Vagina (tissue), 2 donors: ENCODE measurements at regions not wholly inside any gene's neighbourhood (a gene's known extent, or its start where the extent isn't known, plus 50 kb on each side); places are given as distances from the start of the nearest gene placed in this dataset.

Experiments
- DNase-seq, 2 donors: peaks; one replicate each; pipeline ENCODE4 v3.0.0-alpha.2; 2017; ENCODE audit errors: extremely low spot score in 2 of 2
- H3K27ac ChIP-seq: fragments of 200-600 bp; sonication (generic); one replicate; pipeline ENCODE4 v1.5.1; 2019
- H3K27me3 ChIP-seq: fragments of 200-600 bp; sonication (generic); one replicate; pipeline ENCODE4 v1.5.1; 2019
- H3K36me3 ChIP-seq, 2 donors: fragments of 200-600 bp; sonication (generic); one replicate each; pipeline ENCODE4 v1.5.1; 2017 to 2019
- H3K4me1 ChIP-seq: fragments of 200-600 bp; sonication (generic); one replicate; pipeline ENCODE4 v1.5.1; 2019
- H3K4me3 ChIP-seq, 2 donors: fragments of 200-600 bp; sonication (generic); 1 replicate in 1 of 2; 2 replicates in 1 of 2; pipeline ENCODE4 v1.5.1; 2016 to 2019
- H3K9me3 ChIP-seq: fragments of 200-600 bp; sonication (generic); one replicate; pipeline ENCODE4 v1.5.1; 2019
- CTCF ChIP-seq, 3 experiments: fragments of 450-650 bp in 2 of 3; fragments of 200-600 bp in 1 of 3; sonication (generic) in 1 of 3; IDR thresholded peaks; one replicate each; pipeline ENCODE4 v1.5.1; 2017 to 2019; ENCODE audit warnings: antibody characterized with exemption in 3 of 3, mild to moderate bottlenecking in 2 of 3, moderate library complexity in 2 of 3
- POLR2A ChIP-seq, 2 donors: fragments of 450-650 bp; IDR thresholded peaks; one replicate each; pipeline ENCODE4 v1.6.1; 2017; ENCODE audit warnings: antibody characterized with exemption in 2 of 2, mild to moderate bottlenecking in 2 of 2, moderate library complexity in 2 of 2
- POLR2AphosphoS5 ChIP-seq, 2 donors: sonication (generic); formaldehyde crosslinking; IDR thresholded peaks; one replicate each; pipeline ENCODE4 v1.9.0; 2017; ENCODE audit warnings: antibody characterized with exemption in 2 of 2, mild to moderate bottlenecking in 2 of 2, low read depth in 1 of 2; ENCODE audit not compliant: insufficient read depth in 1 of 2
- intact Hi-C: fragments of 100-400 bp; cut with DNase I; formaldehyde crosslinking; loops from one replicate; pipeline ENCODE4 v1.15.1; 2023

- H3K9me3 ChIP-seq = no peaks in the 10 kb centered on the region
- intact Hi-C loops = no loop called here
- no peak for DNase-seq
- no peaks in the 10 kb centered on the region for H3K27me3 ChIP-seq
- H3K4me1 ChIP-seq = no peaks in the 10 kb centered on the region
- no peaks in the 10 kb centered on the region for H3K36me3 ChIP-seq
- no peak overlapping the region for H3K27ac ChIP-seq
- H3K4me3 ChIP-seq = no peak overlapping the region
- TF ChIP-seq CTCF (IDR thresholded peaks at IDR 0.05) = no peak
Measured at GRCh38 chr2:84078471-84078870, 380.6 kb downstream of the SUCLG1 start.

- DNase-seq = no peak
- intact Hi-C loops = no loop called here
- TF ChIP-seq POLR2AphosphoS5 (IDR thresholded peaks at IDR 0.05; ENCODE audit: insufficient read depth in 1 of 2, low read depth in 1 of 2) = no peak
- TF ChIP-seq CTCF (IDR thresholded peaks at IDR 0.05) = no peak
- no peak for TF ChIP-seq POLR2A (IDR thresholded peaks at IDR 0.05)
- Histone ChIP-seq H3K9me3 (no peaks in the 10 kb centered on the region), H3K27me3 (no peaks in the 10 kb centered on the region), H3K27ac (no peak overlapping the region), H3K4me3 (no peak overlapping the region), H3K4me1 (no peaks in the 10 kb centered on the region), H3K36me3 (no peaks in the 10 kb centered on the region)
Measured at GRCh38 chr2:84077496-84077895, 381.6 kb downstream of the SUCLG1 start.

GRCh38 chr2:84071050-84071449 is 388.0 kb downstream of the SUCLG1 start:
- no peak for DNase-seq
- intact Hi-C loops = no loop called here

GRCh38 chr2:84065857-84066256 is 393.2 kb downstream of the SUCLG1 start:
- H3K36me3 ChIP-seq = no peaks in the 10 kb centered on the region
- no peaks in the 10 kb centered on the region for H3K27me3 ChIP-seq
- no peaks in the 10 kb centered on the region for H3K9me3 ChIP-seq
- no peak overlapping the region for H3K27ac ChIP-seq
- H3K4me1 ChIP-seq = no peaks in the 10 kb centered on the region
- H3K4me3 ChIP-seq = no peak overlapping the region
- DNase-seq = no peak
- intact Hi-C loops = no loop called here
- TF ChIP-seq POLR2AphosphoS5 (IDR thresholded peaks at IDR 0.05; ENCODE audit: insufficient read depth in 1 of 2, low read depth in 1 of 2) (no peak), POLR2A (IDR thresholded peaks at IDR 0.05) (no peak), CTCF (IDR thresholded peaks at IDR 0.05) (no peak)

More at GRCh38 chr2:84071050-84071449, 388.0 kb downstream of the SUCLG1 start:
- no peaks in the 10 kb centered on the region for H3K36me3 ChIP-seq
- TF ChIP-seq POLR2A (IDR thresholded peaks at IDR 0.05) = no peak
- TF ChIP-seq CTCF (IDR thresholded peaks at IDR 0.05) = no peak
- no peak for TF ChIP-seq POLR2AphosphoS5 (IDR thresholded peaks at IDR 0.05; ENCODE audit: insufficient read depth in 1 of 2, low read depth in 1 of 2)
- H3K9me3 ChIP-seq = no peaks in the 10 kb centered on the region
- H3K4me3 ChIP-seq = no peak overlapping the region
- no peaks in the 10 kb centered on the region for H3K4me1 ChIP-seq
- H3K27me3 ChIP-seq = no peaks in the 10 kb centered on the region
- no peak overlapping the region for H3K27ac ChIP-seq

GRCh38 chr2:84057917-84058560 is 401.0 kb downstream of the SUCLG1 start:
- Histone ChIP-seq H3K9me3 (no peaks in the 10 kb centered on the region), H3K4me3 (no peak overlapping the region), H3K4me1 (no peaks in the 10 kb centered on the region), H3K27ac (no peak overlapping the region), H3K27me3 (no peaks in the 10 kb centered on the region), H3K36me3 (no peaks in the 10 kb centered on the region)
- DNase-seq = no peak
- TF ChIP-seq POLR2A (IDR thresholded peaks at IDR 0.05) (no peak), CTCF (IDR thresholded peaks at IDR 0.05) (no peak), POLR2AphosphoS5 (IDR thresholded peaks at IDR 0.05; ENCODE audit: insufficient read depth in 1 of 2, low read depth in 1 of 2) (no peak)
- intact Hi-C loops = no loop called here
